Type B pancreatic cell (in vitro differentiated cells): ENCODE measurements at regions not wholly inside any gene's neighbourhood (a gene's known extent, or its start where the extent isn't known, plus 50 kb on each side); places are given as distances from the start of the nearest gene placed in this dataset.

ENCODE experiments used
- DNase-seq: peaks from one replicate; pipeline ENCODE4 v3.0.0; 2021; ENCODE audit warnings: mixed read lengths; ENCODE audit not compliant: unreplicated experiment; ENCODE audit errors: extremely low spot score
- H3K27ac Mint-ChIP-seq: 2 replicates; pipeline ENCODE4 v1.8.0; 2021; ENCODE audit warnings: mild to moderate bottlenecking, mixed read lengths
- H3K27me3 Mint-ChIP-seq: 2 replicates; pipeline ENCODE4 v1.8.0; 2021; ENCODE audit warnings: mixed read lengths
- H3K36me3 Mint-ChIP-seq: 2 replicates; pipeline ENCODE4 v1.8.0; 2021; ENCODE audit warnings: mixed read lengths
- H3K4me1 Mint-ChIP-seq: one replicate; pipeline ENCODE4 v1.8.0; 2021; ENCODE audit warnings: mixed read lengths; ENCODE audit not compliant: unreplicated experiment
- H3K4me3 Mint-ChIP-seq: 2 replicates; pipeline ENCODE4 v1.8.0; 2021; ENCODE audit warnings: mild to moderate bottlenecking, mixed read lengths
- H3K9me3 Mint-ChIP-seq: 2 replicates; pipeline ENCODE4 v1.8.0; 2021; ENCODE audit warnings: mixed read lengths
- TF ChIP-seq, protein P1 (sequence below): fragments of 200-600 bp; sonication (generic); conservative IDR thresholded peaks from 2 replicates; pipeline ENCODE4 v1.5.0; 2021; ENCODE audit warnings: antibody characterized with exemption, mild to moderate bottlenecking

DNA sequence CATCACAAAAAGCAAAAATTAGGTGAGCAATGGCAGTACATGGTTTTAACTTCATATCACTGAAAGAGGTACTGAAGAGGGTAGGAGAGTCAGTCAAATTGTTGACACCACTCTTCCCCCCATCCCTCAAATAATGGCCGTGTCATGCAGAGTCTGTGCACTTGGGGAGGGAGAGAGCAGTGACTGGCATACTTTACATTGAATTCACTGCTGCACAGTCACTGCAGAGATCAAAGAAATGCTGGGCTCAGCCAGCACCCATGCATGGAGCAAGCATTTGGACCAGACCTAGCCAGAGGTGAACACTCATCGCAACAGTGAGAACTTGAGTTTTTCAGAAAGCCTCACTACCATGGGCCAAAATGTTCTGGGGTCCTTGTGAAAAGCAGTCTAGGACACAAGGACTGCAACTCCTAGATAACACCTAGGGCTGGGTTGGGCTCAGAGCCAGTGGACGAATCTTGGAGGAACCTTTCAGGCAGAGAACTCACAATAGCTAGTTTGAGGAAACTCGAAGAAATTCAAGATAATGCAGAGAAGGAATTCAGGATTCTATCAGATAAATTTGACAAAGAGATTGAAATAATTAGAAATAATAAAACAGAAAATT is 112.9 kb downstream of the NR4A2 start:
- H3K36me3 Mint-ChIP-seq = peaks cover 10% of the 10 kb centered on the region
- TF ChIP-seq, protein P1, sequence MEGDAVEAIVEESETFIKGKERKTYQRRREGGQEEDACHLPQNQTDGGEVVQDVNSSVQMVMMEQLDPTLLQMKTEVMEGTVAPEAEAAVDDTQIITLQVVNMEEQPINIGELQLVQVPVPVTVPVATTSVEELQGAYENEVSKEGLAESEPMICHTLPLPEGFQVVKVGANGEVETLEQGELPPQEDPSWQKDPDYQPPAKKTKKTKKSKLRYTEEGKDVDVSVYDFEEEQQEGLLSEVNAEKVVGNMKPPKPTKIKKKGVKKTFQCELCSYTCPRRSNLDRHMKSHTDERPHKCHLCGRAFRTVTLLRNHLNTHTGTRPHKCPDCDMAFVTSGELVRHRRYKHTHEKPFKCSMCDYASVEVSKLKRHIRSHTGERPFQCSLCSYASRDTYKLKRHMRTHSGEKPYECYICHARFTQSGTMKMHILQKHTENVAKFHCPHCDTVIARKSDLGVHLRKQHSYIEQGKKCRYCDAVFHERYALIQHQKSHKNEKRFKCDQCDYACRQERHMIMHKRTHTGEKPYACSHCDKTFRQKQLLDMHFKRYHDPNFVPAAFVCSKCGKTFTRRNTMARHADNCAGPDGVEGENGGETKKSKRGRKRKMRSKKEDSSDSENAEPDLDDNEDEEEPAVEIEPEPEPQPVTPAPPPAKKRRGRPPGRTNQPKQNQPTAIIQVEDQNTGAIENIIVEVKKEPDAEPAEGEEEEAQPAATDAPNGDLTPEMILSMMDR = no peak

DNA sequence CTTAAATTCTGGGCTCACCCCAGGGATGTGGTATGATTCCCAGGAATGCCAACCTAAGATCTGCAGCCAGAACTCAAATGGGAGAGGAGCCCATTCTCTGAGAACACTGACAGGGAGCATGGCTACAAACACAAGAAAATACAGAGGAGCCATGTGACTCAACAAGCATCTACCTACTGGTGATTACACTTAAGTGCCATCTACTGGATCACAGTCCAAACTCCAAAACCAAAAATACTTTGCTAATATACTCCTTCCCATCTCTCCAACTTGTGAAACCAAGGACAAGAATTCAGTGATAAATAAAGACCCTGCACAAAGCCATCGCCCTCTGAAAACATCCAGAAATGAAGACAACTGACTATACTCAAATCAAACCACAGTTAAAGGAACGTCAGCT is 116.9 kb downstream of the NR4A2 start:
- TF ChIP-seq, protein P1 = no peak
- no peak for DNase-seq
- Mint-ChIP-seq H3K27ac (no peak overlapping the region), H3K9me3 (no peaks in the 10 kb centered on the region), H3K4me3 (no peak overlapping the region), H3K4me1 (no peaks in the 10 kb centered on the region), H3K27me3 (no peaks in the 10 kb centered on the region), H3K36me3 (no peaks in the 10 kb centered on the region)

More for the DNA sequence above, 112.9 kb downstream of the NR4A2 start:
- DNase-seq = no peak
- Mint-ChIP-seq H3K27me3 (no peaks in the 10 kb centered on the region), H3K4me1 (no peaks in the 10 kb centered on the region), H3K4me3 (no peak overlapping the region), H3K9me3 (peaks cover 17% of the 10 kb centered on the region), H3K27ac (no peak overlapping the region)

DNA sequence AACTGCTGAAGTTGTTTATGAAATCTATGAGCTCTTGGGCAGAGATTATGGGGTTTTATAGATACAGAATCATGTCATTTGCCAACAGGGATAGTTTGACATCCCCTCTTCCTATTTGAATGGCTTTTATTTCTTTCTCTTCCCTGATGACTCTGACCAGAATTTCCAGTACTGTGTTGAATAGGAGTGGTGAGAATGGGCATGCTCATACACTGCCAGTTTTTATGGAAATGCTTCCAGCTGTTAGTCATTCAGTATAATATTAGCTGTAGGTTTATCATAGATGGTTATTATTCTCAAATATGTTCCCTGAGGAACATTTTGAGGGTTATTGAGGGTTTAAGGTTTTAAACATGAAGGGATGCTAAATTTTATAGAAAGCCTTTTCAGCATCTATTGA is 121.2 kb downstream of the NR4A2 start:
- DNase-seq = no peak
- Mint-ChIP-seq H3K36me3 (no peaks in the 10 kb centered on the region), H3K4me3 (no peak overlapping the region), H3K9me3 (no peaks in the 10 kb centered on the region), H3K4me1 (no peaks in the 10 kb centered on the region), H3K27ac (no peak overlapping the region), H3K27me3 (no peaks in the 10 kb centered on the region)
- TF ChIP-seq, protein P1 = no peak

DNA sequence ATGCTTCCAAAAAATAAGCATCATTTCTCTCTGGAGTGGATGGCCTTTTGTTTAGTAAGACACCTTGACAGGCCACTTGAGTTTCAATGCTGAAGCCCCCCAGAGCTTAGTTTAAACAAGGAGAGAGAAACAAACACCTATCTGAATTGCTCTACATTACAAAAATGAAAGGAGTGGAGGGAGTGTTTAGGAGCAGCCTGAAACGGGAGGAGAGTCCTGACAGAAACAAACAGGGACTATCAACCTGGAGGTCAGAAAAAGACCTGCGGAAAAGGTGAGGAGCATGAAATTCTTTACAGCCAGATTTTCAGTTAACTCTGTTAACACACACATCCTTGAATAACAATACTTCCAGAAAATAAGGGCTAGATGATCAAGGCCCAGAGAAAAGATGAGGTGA is 126.2 kb downstream of the NR4A2 start:
- Mint-ChIP-seq H3K36me3 (no peaks in the 10 kb centered on the region), H3K27ac (peak overlapping the region; percentile 39), H3K4me1 (no peaks in the 10 kb centered on the region), H3K27me3 (no peaks in the 10 kb centered on the region), H3K9me3 (no peaks in the 10 kb centered on the region), H3K4me3 (no peak overlapping the region)
- TF ChIP-seq, protein P1 = no peak
- DNase-seq = no peak

GRCh38 chr2:156199588-156199987 is 132.9 kb downstream of the NR4A2 start:
- no peaks in the 10 kb centered on the region for H3K9me3 Mint-ChIP-seq
- H3K27ac Mint-ChIP-seq = peak overlapping the region; percentile 91
- H3K4me3 Mint-ChIP-seq = no peak overlapping the region

More at GRCh38 chr2:156199588-156199987, 132.9 kb downstream of the NR4A2 start:
- no peaks in the 10 kb centered on the region for H3K36me3 Mint-ChIP-seq
- H3K4me1 Mint-ChIP-seq = peaks cover 4% of the 10 kb centered on the region
- TF ChIP-seq, protein P1 = no peak
- no peaks in the 10 kb centered on the region for H3K27me3 Mint-ChIP-seq
- no peak for DNase-seq
